ENCODE measurements at regions not wholly inside any gene's neighbourhood (a gene's known extent, or its start where the extent isn't known, plus 50 kb on each side); places are given as distances from the start of the nearest gene placed in this dataset.

DNA sequence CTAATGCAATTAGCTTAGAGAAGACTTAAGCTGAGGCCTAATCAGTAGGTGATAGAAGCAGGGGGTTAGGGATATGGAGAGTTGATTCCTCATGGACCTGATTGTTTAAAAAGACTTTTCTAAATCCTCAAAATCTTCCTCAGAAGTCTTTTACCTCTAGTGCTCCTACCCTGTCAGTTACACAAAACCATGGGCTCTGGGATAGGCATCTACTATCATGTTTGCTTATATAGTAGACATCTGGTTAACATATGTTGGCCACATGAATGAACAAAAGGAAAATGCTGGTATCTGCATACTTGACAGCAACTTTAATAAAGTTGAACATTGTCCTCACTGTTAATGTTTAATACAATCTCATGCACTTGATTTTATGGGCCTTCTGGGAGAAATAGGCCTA lies 61.5 kb upstream of the FKBP1C start:
- no peak overlapping the region for H3K4me3 ChIP-seq (ENCODE audit: low read depth, low read length)
- no TSS peak for BruUV-seq (replicated peaks)
- no peaks in the 10 kb centered on the region for H3K4me1 ChIP-seq
- H3K4me3 Mint-ChIP-seq (ENCODE audit: unreplicated experiment) = no peak overlapping the region
- no peaks in the 10 kb centered on the region for H3K4me1 Mint-ChIP-seq (ENCODE audit: low read depth, unreplicated experiment)
- TF ChIP-seq, protein P1, sequence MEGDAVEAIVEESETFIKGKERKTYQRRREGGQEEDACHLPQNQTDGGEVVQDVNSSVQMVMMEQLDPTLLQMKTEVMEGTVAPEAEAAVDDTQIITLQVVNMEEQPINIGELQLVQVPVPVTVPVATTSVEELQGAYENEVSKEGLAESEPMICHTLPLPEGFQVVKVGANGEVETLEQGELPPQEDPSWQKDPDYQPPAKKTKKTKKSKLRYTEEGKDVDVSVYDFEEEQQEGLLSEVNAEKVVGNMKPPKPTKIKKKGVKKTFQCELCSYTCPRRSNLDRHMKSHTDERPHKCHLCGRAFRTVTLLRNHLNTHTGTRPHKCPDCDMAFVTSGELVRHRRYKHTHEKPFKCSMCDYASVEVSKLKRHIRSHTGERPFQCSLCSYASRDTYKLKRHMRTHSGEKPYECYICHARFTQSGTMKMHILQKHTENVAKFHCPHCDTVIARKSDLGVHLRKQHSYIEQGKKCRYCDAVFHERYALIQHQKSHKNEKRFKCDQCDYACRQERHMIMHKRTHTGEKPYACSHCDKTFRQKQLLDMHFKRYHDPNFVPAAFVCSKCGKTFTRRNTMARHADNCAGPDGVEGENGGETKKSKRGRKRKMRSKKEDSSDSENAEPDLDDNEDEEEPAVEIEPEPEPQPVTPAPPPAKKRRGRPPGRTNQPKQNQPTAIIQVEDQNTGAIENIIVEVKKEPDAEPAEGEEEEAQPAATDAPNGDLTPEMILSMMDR (IDR thresholded peaks at IDR 0.05; ENCODE audit: insufficient read depth in 1 of 2, low read depth in 1 of 2, low read length in 1 of 2, severe bottlenecking in 1 of 2, unreplicated experiment in 1 of 2) = no peak
- no peak for DNase-seq
- no peaks in the 10 kb centered on the region for H3K9me3 ChIP-seq
- POLR2A ChIA-PET = no interaction called here
- no peaks in the 10 kb centered on the region for H3K9me3 Mint-ChIP-seq (ENCODE audit: unreplicated experiment)
- CTCF ChIA-PET = no interaction called here
- H3K36me3 Mint-ChIP-seq (ENCODE audit: insufficient read depth, unreplicated experiment) = no peaks in the 10 kb centered on the region
- intact Hi-C loops (cut with micrococcal nuclease; ENCODE audit: unreplicated experiment) = no loop called here
- no peak overlapping the region for H3K27ac Mint-ChIP-seq (ENCODE audit: unreplicated experiment)
- H3K36me3 ChIP-seq (ENCODE audit: control insufficient read depth, insufficient read depth, low read length) = no peaks in the 10 kb centered on the region
- peaks cover 3% of the 10 kb centered on the region for H3K27me3 Mint-ChIP-seq (ENCODE audit: insufficient read depth, unreplicated experiment)
- no peaks in the 10 kb centered on the region for H3K27me3 ChIP-seq (replicated peaks; ENCODE audit: control insufficient read depth, insufficient read depth, low read length)

DNA sequence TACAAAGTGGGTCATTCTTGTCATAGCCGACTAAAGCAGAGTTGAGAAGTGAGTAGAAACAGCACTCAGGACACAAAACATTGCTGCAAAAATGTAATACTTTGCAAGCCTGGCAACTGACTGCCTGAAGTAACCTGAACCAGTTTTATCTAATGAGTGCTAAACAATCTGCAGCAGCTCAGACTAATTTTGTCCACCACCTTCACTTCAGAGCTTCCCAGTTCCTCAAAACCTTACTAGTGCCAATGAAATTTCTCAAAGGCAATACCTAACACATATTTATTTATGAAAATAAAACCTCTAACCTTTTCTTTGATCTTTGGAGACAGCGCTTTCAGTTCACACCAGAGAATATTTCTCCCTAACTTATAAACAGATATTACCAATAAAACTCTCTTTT lies 56.7 kb upstream of the FKBP1C start:
- Mint-ChIP-seq H3K36me3 (ENCODE audit: insufficient read depth, unreplicated experiment) (no peaks in the 10 kb centered on the region), H3K27ac (ENCODE audit: unreplicated experiment) (no peak overlapping the region), H3K27me3 (ENCODE audit: insufficient read depth, unreplicated experiment) (no peaks in the 10 kb centered on the region), H3K4me3 (ENCODE audit: unreplicated experiment) (no peak overlapping the region), H3K4me1 (ENCODE audit: low read depth, unreplicated experiment) (no peaks in the 10 kb centered on the region), H3K9me3 (ENCODE audit: unreplicated experiment) (no peaks in the 10 kb centered on the region)
- no TSS peak for BruUV-seq (replicated peaks)
- intact Hi-C loops (cut with micrococcal nuclease; ENCODE audit: unreplicated experiment) = no loop called here
- TF ChIP-seq, protein P1 (IDR thresholded peaks at IDR 0.05; ENCODE audit: insufficient read depth in 1 of 2, low read depth in 1 of 2, low read length in 1 of 2, severe bottlenecking in 1 of 2, unreplicated experiment in 1 of 2) = no peak
- Histone ChIP-seq H3K27me3 (replicated peaks; ENCODE audit: control insufficient read depth, insufficient read depth, low read length) (no peaks in the 10 kb centered on the region), H3K9me3 (no peaks in the 10 kb centered on the region), H3K4me1 (no peaks in the 10 kb centered on the region), H3K4me3 (ENCODE audit: low read depth, low read length) (no peak overlapping the region), H3K36me3 (ENCODE audit: control insufficient read depth, insufficient read depth, low read length) (no peaks in the 10 kb centered on the region)
- ChIA-PET CTCF (no interaction called here), POLR2A (no interaction called here)
- no peak for DNase-seq
